ENCODE measurements at regions not wholly inside any gene's neighbourhood (a gene's known extent, or its start where the extent isn't known, plus 50 kb on each side); places are given as distances from the start of the nearest gene placed in this dataset.

DNA sequence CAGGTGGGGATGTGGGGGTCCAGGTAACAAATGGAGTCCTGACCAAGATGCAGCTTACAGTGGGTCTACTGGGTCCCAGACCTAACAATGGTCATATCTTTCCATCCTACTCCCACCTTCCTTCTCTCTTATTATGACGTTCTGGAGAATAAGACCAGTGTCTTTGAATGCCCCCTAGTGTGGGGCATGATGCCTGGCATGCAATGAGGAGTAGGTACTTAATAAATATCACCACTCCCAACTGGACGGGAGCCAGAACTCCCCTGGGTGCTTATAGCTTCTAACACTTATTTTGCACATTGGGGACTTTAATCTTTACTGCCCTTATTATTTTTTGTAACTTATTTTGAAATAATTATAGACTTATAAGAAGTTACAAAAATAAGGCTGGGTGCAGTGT lies 98.2 kb downstream of the NDFIP1 start:
- H3K27ac ChIP-seq, result no peak overlapping the region
- no peak for DNase-seq
- intact Hi-C loops (cut with DNase I), result no loop called here
- no peaks in the 10 kb centered on the region for H3K4me1 ChIP-seq (replicated peaks in 1 of 2)
- TF ChIP-seq, protein P1, sequence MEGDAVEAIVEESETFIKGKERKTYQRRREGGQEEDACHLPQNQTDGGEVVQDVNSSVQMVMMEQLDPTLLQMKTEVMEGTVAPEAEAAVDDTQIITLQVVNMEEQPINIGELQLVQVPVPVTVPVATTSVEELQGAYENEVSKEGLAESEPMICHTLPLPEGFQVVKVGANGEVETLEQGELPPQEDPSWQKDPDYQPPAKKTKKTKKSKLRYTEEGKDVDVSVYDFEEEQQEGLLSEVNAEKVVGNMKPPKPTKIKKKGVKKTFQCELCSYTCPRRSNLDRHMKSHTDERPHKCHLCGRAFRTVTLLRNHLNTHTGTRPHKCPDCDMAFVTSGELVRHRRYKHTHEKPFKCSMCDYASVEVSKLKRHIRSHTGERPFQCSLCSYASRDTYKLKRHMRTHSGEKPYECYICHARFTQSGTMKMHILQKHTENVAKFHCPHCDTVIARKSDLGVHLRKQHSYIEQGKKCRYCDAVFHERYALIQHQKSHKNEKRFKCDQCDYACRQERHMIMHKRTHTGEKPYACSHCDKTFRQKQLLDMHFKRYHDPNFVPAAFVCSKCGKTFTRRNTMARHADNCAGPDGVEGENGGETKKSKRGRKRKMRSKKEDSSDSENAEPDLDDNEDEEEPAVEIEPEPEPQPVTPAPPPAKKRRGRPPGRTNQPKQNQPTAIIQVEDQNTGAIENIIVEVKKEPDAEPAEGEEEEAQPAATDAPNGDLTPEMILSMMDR (IDR thresholded peaks at IDR 0.05), result no peak
- TF ChIP-seq POLR2A (IDR thresholded peaks at IDR 0.05), result no peak
- H3K36me3 ChIP-seq (replicated peaks in 1 of 2), result no peaks in the 10 kb centered on the region
- 47 to 75% (median 52%) methylated on average over 2 of the region's 2 CpGs for WGBS, 4 donors
- H3K9me3 ChIP-seq (replicated peaks in 1 of 3), result no peaks in the 10 kb centered on the region
- no peak overlapping the region for H3K4me3 ChIP-seq
- no peaks in the 10 kb centered on the region for H3K27me3 ChIP-seq

DNA sequence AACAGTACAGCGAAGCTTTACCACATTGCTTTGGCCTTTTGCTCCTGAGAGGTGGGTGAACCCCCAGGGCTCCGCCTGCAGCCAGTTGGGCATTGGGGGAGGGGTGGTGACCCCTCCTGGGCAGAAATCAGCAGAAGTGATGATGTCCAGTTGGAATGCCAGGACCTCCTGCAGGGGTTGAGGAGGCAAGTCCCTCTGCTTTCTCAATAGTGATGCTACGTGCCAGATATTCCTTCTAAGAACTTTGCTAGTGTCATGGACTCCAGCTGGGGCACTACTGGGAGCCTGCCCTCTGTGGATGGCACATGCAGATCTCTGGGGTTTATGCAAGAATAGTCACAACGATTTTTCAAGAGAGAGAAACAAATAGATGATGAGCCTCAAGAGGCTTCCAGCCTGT lies 95.6 kb downstream of the NDFIP1 start:
- Histone ChIP-seq H3K36me3 (replicated peaks in 1 of 2) (no peaks in the 10 kb centered on the region), H3K4me3 (no peak overlapping the region), H3K4me1 (replicated peaks in 1 of 2) (no peaks in the 10 kb centered on the region), H3K27ac (no peak overlapping the region), H3K27me3 (no peaks in the 10 kb centered on the region), H3K9me3 (replicated peaks in 1 of 3) (no peaks in the 10 kb centered on the region)
- intact Hi-C loops (cut with DNase I), result no loop called here
- no peak for TF ChIP-seq POLR2A (IDR thresholded peaks at IDR 0.05)
- TF ChIP-seq, protein P1 (IDR thresholded peaks at IDR 0.05), result no peak
- no peak for DNase-seq
- 72 to 85% (median 80%) methylated on average over 4 of the region's 4 CpGs for WGBS, 4 donors

Data from adrenal gland (tissue), 9 donors.